Liver (tissue), 2 donors: ENCODE measurements at regions not wholly inside any gene's neighbourhood (a gene's known extent, or its start where the extent isn't known, plus 50 kb on each side); places are given as distances from the start of the nearest gene placed in this dataset.

Source experiments
- YY1 ChIP-seq: IDR thresholded peaks from 2 replicates; pipeline ENCODE4 v1.6.1; 2016; ENCODE audit warnings: antibody characterized with exemption, mild to moderate bottlenecking
- TF ChIP-seq, protein P1 (sequence below): fragments of 150-350 bp; IDR thresholded peaks from 2 replicates; pipeline ENCODE4 v1.5.1; 2017; ENCODE audit warnings: improper control_type of control experiment, low read depth, low read length; ENCODE audit not compliant: missing input control
- TF ChIP-seq, protein P2 (sequence below): IDR thresholded peaks from 2 replicates; pipeline ENCODE4 v1.6.1; 2016; ENCODE audit warnings: antibody characterized with exemption
- donor health status: healthy.

DNA sequence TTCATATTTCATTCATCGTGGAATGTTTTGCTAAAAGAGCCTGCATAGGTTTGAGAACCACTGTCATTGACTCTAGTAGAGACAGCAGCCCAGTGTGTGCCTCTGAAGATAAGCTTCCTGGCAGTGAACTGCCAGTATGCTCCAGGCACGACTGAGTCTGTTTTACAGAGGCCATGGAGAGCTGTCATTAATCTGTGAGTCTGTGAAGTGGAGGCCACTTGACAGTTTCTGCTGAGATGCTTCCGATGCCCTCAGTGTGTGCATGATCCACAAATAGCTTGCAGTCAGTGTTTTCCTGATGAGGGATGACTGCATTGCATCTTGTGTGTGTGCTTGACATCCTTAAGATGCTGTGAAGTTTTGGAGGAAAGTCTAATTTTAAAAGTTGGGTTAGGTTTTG is 162.2 kb downstream of the PFKFB3 start:
- TF ChIP-seq, protein P1, sequence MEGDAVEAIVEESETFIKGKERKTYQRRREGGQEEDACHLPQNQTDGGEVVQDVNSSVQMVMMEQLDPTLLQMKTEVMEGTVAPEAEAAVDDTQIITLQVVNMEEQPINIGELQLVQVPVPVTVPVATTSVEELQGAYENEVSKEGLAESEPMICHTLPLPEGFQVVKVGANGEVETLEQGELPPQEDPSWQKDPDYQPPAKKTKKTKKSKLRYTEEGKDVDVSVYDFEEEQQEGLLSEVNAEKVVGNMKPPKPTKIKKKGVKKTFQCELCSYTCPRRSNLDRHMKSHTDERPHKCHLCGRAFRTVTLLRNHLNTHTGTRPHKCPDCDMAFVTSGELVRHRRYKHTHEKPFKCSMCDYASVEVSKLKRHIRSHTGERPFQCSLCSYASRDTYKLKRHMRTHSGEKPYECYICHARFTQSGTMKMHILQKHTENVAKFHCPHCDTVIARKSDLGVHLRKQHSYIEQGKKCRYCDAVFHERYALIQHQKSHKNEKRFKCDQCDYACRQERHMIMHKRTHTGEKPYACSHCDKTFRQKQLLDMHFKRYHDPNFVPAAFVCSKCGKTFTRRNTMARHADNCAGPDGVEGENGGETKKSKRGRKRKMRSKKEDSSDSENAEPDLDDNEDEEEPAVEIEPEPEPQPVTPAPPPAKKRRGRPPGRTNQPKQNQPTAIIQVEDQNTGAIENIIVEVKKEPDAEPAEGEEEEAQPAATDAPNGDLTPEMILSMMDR, result no peak
- TF ChIP-seq, protein P2, sequence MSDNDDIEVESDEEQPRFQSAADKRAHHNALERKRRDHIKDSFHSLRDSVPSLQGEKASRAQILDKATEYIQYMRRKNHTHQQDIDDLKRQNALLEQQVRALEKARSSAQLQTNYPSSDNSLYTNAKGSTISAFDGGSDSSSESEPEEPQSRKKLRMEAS, result no peak
- no peak for TF ChIP-seq YY1
